NCI-H146 treated with DMSO at 0.1 percent for 48 hours (cell line): ENCODE measurements at regions not wholly inside any gene's neighbourhood (a gene's known extent, or its start where the extent isn't known, plus 50 kb on each side); places are given as distances from the start of the nearest gene placed in this dataset.
"Not testable (repeated sequence)": the region's sequence is repeated elsewhere in the genome, so short reads cannot be mapped to it uniquely, and the experiment has no call there.

Experiments
- DNase-seq: peaks from one replicate; lab custom pipeline; 2025; ENCODE audit not compliant: unreplicated experiment; lab: John Stamatoyannopoulos, UW

DNA sequence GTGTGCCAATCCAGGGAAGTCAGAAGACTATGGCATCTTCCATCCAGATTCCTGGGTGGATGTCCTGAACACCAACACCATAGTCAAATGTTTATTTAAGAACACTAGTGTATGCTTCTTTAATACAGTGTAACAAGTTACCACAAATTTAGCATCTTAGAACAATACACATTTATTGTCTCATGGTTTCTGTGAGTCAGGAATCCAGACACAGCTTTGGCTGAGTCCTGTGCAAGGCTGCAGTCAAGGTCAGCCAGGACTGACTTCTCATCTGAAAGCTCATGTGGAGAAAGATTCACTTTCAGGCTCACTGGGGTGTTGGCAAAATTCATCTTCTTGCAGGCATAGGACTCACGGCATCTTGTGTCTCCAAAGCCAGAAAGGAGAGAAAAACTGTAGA lies 143.4 kb downstream of the ANXA2 start:
- DNase-seq: no peak

DNA sequence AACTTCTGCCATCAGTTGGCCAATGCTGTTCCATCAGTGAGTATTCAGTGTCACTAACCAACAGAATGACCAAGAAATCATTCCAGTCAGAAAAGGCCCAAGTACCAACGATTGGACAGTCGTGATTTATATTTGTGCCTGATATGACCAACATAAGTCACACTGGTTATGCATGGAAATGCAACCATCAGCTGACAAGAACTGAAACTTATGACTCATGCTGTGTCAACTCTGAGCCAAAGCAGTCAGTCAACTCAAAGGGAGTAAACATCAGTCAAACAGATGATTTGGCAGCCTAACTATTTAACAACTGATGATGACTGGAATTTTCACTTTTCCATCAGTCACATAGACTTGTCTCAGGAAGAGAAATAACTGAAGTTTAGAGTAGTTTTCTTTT lies 142.4 kb downstream of the ANXA2 start:
- no peak for DNase-seq

DNA sequence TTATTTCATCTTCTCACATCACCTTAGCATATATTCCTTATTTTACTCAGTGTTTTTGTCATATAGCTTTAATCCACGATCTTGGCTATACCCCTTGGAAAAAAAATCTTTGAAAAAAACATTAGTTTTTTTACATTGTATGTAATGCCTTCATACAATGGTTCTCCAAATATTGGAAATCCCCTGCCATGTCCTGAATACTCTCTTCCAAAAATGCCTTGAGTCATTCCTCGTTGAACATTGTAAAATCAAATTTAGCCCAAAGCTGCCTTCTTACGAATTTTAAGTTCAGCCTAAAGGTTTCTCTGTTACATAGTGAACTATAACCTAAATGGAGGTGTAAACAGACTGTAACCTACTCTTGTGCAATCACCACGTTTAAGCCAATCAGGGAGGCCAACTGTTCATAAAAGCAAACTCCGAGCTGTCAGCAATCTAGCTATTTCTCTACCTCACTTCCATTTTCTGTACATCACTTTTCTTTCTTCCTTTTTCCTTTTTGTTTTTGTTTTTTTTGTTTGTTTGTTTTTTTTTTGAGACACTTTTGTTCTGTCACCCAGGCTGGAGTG lies 140.1 kb downstream of the ANXA2 start:
- DNase-seq: no peak

DNA sequence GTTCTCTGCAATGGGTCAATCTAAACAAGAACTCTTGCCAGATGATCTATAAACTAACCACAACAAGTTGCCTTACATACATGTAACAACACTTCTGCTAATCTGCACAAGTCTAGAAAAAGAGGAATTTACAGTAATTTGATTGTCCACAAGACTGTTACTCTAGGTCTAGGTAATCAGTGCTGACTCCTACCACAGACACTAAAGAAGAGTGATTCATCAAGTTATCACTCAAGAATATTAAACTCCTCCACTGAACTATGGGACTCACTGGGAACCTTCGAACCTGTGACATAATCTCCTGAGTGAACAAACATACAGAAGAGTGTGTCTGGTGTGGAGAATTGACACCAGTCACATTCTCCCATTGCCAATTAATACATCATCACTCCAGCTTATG lies 138.3 kb downstream of the ANXA2 start:
- no peak for DNase-seq

DNA sequence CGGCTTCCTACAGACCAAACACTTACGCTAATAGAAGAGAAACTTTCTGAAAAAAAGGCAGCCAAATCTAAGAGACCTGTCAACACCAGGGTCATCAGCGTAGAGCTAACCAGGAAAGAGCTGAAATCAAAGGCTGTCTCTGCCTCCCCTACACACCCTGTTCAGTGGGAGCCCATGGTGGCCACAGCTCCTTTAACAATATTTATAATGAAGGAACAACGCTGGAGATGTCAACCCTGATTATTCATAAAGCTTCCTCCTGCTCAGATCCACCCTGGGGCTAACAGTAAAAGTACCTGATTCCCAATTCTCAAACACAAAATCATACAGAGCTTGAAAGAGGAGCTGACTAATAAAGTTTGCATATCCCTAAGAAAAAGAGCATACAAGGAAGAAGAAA lies 133.7 kb downstream of the ANXA2 start:
- no peak for DNase-seq

DNA sequence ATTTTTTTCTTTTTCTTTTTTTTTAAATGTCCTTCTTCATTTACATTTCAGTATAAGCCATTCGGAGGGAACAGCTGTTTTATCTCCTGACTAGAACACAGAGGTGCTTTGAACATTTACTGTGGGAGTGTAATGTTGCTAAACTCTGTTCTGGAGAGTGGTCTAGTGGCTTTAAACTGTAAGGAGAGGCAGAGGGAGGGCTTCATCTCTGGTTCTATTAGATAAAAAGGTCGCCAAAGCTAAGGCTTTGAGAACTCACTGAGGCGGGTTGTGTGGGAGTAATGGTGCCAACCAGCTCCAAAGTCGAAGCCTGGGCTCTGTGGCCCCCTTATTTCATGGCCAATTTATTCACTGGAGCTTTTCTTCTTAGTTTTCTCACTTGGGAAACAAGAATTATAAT lies 133.2 kb downstream of the ANXA2 start:
- DNase-seq: no peak

DNA sequence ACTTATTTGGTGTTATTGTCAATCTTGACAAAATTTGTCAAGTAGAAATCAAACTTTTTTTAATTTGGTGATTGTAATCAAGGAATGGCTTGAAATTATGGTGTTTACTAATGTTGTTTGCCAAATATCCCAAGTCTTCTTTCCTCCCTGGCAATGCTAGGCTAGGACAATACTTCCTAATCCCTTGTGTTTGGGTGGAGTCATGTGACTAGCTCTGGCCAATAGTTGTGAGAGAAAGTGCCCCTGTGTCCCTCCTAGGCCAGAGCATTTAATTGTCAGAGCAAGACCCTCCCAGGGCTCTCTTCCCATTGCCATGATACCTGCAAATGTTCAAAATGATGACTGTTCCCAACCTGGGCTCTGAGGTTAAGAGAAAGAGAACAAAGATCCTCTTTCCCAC lies 132.7 kb downstream of the ANXA2 start:
- no peak for DNase-seq

DNA sequence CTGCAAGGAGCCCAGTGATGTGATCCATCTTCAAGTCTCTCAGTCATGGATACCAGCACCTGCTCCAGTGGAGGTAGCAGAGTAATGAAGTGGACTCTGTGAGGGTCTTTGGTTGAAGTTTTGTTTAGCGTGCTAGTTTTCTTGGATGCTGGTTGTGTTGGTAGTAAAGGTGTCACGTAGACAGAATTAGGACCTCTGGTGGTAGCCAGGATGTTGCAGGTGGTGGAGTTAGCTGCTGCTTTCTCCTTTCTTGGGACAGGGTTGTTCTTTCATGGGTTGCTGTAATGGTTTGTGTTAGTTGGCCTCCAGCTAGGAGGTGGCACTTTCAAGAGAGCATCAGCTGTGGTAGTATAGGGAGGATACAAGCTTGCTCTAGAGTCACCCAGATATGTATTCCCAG lies 125.2 kb downstream of the ANXA2 start:
- DNase-seq: no peak

DNA sequence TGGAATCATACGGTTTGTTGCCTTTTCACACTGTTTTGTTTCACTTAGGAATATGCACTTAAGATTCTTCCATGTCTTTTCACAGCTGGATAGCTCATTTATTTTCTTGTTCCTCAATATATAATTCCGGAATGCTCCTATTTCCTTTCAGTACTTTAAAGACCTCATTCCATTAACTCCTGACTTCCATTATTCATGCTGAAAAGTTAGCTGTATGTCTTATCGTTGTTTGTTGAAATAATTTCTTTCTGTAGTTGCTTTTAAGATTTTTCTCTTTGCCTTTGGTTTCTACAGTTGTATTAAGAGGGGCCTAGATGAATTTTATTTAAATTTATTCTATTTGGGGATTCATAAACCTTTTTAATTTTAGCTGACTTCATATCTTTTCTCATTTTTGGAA lies 122.2 kb downstream of the ANXA2 start:
- no peak for DNase-seq

DNA sequence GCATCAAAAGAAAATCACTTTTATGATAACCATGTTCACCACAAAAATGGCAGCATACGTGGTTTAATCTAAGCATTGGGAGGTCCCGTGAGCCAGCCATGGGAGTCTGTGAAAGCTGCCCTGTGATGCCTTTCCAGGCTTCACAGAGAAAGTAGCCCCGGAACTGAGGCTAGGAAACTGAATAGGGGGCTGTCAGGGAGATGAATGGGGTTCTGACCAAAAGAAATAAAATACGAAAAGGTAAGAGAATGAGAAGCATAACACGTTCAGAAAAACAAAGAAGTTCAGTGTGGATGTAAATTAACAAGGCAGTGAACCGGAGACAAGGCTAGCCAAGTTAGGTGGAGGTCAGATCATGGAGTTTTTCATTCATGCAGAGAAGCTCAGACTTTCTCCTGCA lies 118.9 kb downstream of the ANXA2 start:
- DNase-seq: no peak

DNA sequence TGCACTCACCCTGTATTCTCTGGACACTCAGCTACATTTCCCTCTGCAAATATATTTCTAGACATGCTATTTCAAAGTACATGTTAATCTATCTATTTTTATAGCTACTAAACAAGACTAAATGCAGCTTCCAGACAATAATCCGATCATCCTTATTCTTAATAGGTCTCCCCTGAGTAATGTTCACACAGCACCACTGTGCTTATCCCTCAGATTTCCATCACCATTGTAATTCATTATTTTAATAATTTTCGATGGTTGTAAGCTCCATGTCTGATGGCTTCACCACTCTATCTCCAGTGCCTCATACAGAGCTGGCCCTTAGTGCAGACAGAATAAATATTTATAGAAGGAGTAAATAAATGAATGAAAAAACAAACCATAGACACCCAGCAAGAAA lies 117.5 kb downstream of the ANXA2 start:
- DNase-seq: no peak

DNA sequence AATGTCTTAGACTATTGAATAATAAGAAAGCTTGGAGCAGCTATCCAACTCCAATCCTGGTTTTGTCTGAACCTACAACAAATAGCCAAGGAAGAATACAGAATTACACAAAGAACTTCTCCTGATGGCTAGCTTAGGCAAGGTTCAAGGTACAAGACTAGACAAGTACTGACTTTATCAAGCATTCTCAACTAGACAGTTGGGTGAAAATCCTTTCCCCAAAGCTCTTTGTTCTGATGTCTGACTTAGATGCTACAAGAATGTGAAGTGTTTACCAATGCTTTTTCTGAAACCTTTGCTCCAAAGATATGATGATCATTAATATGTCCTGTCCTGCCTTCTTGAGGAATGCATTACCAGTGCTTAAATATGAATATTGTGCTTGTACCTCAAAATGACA lies 113.8 kb downstream of the ANXA2 start:
- no peak for DNase-seq

DNA sequence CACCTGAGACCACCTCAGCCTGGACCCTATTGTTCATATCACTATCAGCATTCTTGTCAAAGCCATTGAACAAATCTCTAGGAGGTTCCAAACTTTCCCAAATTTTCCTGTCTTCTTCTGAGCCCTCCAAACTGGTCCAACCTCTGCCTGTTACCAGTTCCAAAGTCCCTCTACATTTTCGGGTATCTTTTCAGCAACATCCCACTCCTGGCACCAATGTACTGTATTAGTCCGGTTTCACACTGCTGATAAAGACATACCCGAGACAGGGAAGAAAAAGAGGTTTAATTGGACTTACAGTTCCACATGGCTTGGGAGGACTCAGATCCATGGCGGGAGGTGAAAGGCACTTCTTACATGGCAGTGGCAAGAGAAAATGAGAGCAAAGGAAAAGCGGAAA lies 101.9 kb downstream of the ANXA2 start:
- not testable (repeated sequence) for DNase-seq

DNA sequence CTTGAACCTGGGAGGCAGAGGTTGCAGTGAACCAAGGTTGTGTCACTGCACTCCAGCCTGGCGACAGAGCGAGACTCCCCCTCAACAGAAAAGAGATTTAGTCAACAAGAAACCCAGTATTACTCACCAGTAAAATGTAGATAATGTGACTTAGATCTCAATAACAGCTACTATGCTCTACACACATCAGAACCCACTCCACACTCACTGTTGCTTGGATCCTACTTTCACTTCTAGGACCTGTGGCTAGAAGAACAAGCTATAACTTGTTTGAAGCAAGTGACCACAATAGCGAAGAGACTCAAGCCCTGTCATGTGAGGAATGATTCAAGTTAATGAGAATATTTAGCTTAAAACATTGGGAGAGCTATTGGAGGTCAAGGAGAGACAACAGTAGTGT lies 100.7 kb downstream of the ANXA2 start:
- no peak for DNase-seq
